Adrenal gland (tissue), 5 donors: ENCODE measurements at regions not wholly inside any gene's neighbourhood (a gene's known extent, or its start where the extent isn't known, plus 50 kb on each side); places are given as distances from the start of the nearest gene placed in this dataset.

Source experiments
- CTCF ChIP-seq, 6 experiments: fragments of 450-650 bp in 4 of 6; fragments of 200-600 bp in 2 of 6; sonication (generic) in 1 of 6; IDR thresholded peaks; 1 replicate in 5 of 6; 2 replicates in 1 of 6; pipeline versions ENCODE4 v1.5.1 to v1.8.0; 2016 to 2021; ENCODE audit warnings: antibody characterized with exemption in 6 of 6, mild to moderate bottlenecking in 2 of 6, moderate library complexity in 1 of 6
- POLR2A ChIP-seq, 2 donors: fragments of 450-650 bp; IDR thresholded peaks; one replicate each; pipeline ENCODE4 v1.6.1; 2017; ENCODE audit warnings: antibody characterized with exemption in 2 of 2, mild to moderate bottlenecking in 2 of 2, moderate library complexity in 1 of 2
- donor health status: DM: no; HTN: no; CAD: no.

DNA sequence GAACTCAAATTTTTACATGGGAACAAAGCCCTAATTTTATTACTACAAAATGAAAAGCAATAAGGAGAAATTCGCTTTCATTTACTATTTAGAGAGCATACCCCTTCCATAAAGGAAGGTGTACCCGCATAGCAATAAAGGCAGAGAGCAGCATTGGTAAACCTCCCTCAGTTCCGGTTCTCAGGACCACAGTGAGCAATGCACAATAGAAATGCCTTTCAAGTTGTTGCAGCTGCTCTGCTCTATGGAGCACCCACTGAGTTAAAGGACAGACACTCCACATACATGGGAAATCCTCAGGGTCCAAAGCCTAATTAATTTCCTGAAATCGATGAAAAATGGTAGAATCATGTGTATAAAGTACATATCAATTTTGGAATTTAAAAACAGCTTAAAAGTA is 89.9 kb upstream of the MPDZ start:
- TF ChIP-seq CTCF (IDR thresholded peaks at IDR 0.05) (no peak), POLR2A (IDR thresholded peaks at IDR 0.05) (no peak)
